ENCODE measurements at regions not wholly inside any gene's neighbourhood (a gene's known extent, or its start where the extent isn't known, plus 50 kb on each side); places are given as distances from the start of the nearest gene placed in this dataset.

GRCh38 chr10:125226823-125227222 lies 66.5 kb upstream of the CTBP2 start:
- DNase-seq (ENCODE audit: low read depth in 4 of 4, low spot score in 3 of 4), result no peak

- DNase-seq (ENCODE audit: low read depth in 4 of 4, low spot score in 3 of 4), result no peak
Observed at GRCh38 chr10:125226005-125226404, 65.6 kb upstream of the CTBP2 start.

GRCh38 chr10:125225051-125225450 lies 64.7 kb upstream of the CTBP2 start:
- DNase-seq (ENCODE audit: low read depth in 4 of 4, low spot score in 3 of 4), result no peak

- no peak for DNase-seq (ENCODE audit: low read depth in 4 of 4, low spot score in 3 of 4)
Observed at GRCh38 chr10:125222515-125223308, 62.3 kb upstream of the CTBP2 start.

- no peak for DNase-seq (ENCODE audit: low read depth in 4 of 4, low spot score in 3 of 4)
Observed at GRCh38 chr10:125221716-125222115, 61.4 kb upstream of the CTBP2 start.

- no peak for DNase-seq (ENCODE audit: low read depth in 4 of 4, low spot score in 3 of 4)
Observed at GRCh38 chr10:125219776-125220175, 59.4 kb upstream of the CTBP2 start.

GRCh38 chr10:125218967-125219366 lies 58.6 kb upstream of the CTBP2 start:
- no peak for DNase-seq (ENCODE audit: low read depth in 4 of 4, low spot score in 3 of 4)

GRCh38 chr10:125217990-125218675 lies 57.8 kb upstream of the CTBP2 start:
- no peak for DNase-seq (ENCODE audit: low read depth in 4 of 4, low spot score in 3 of 4)

GRCh38 chr10:125216861-125217260 lies 56.5 kb upstream of the CTBP2 start:
- DNase-seq (ENCODE audit: low read depth in 4 of 4, low spot score in 3 of 4), result no peak

GRCh38 chr10:125216309-125216708 lies 55.9 kb upstream of the CTBP2 start:
- DNase-seq (ENCODE audit: low read depth in 4 of 4, low spot score in 3 of 4), result no peak

- no peak for DNase-seq (ENCODE audit: low read depth in 4 of 4, low spot score in 3 of 4)
Observed at GRCh38 chr10:125214283-125214570, 53.9 kb upstream of the CTBP2 start.

- no peak for DNase-seq (ENCODE audit: low read depth in 4 of 4, low spot score in 3 of 4)
Observed at GRCh38 chr10:125213541-125214282, 53.3 kb upstream of the CTBP2 start.

GRCh38 chr10:125212150-125212809 lies 51.9 kb upstream of the CTBP2 start:
- DNase-seq (ENCODE audit: low read depth in 4 of 4, low spot score in 3 of 4), result no peak
